GM18907 (cell line): ENCODE measurements at regions not wholly inside any gene's neighbourhood (a gene's known extent, or its start where the extent isn't known, plus 50 kb on each side); places are given as distances from the start of the nearest gene placed in this dataset.

Experiments used
- ATAC-seq: cut with Tn5 transposase; IDR thresholded peaks from one replicate; pipeline ENCODE4 v1.9.1; 2021; ENCODE audit warnings: mild to moderate bottlenecking, moderate library complexity; ENCODE audit not compliant: unreplicated experiment

DNA sequence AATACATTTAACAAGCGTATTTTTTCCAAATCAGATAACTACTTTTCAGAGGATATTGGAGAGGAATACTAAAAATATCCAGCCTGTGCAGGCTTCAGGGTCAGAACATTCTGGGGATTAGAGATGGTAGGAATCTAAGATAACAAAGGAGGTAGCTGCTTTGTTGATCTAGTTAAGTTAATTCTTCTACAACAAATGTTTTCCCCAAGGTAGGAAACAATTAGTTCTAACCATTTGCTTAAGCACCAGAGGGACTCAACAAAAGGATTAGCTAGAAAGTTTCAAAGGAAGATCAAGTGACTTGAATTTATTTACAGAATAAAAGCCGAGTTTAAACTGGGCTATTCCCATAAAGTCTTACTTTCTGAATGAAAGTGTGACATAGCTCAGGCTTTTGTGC, 524.2 kb downstream of the TMTC2 start:
- no peak for ATAC-seq

DNA sequence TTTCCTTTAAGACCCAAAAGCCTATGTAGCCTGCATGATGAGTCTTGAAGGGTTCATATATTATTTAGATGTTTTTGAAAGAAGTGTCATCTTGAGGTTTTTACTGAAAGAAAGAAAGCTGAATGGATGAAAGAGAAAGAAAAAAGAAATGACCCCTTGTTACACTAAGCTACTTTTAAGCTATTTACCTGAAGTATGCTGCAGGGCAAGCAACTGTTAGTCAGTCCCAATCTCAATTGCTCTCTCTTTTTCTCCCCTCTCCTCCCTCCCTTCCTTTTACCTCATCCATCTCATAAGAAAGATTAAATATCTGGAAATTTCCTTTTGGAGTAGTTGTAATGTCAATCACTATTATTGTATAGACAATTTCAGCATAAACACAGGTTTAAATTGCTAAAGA, 512.4 kb downstream of the TMTC2 start:
- ATAC-seq, result no peak

DNA sequence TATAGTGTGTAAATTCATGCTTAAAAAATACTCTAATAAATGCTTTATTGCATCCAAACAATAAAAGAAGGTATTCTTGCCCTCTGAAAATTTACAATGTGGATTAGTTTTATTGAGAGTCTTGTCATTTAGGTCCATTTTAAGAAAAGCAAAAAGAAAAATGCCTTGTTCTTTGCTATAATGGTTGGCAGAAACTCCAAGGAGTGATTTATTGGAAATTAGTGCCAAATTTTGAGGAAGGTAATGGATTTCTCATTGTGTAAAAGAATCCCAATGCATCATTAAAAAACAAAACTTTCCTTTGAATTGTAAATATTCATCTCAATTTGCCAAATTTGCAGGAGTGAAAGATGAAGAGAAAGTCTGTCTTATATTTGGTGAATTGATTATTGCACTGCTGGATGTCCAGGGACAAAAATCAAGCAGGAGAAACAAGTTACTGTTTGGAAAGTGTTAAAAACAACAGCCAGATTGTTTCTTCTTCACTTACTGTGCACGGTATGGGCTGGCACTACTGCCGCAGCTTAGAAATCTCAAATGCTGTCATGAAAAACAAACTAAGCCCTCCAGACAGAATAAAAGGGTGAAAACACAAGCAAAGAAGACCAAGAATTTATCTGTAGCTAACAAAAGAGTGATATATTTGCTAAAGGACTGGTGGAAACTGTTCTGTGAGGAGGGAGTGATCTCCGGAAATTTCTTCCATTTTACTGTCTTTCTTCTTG, 511.7 kb downstream of the TMTC2 start:
- no peak for ATAC-seq

DNA sequence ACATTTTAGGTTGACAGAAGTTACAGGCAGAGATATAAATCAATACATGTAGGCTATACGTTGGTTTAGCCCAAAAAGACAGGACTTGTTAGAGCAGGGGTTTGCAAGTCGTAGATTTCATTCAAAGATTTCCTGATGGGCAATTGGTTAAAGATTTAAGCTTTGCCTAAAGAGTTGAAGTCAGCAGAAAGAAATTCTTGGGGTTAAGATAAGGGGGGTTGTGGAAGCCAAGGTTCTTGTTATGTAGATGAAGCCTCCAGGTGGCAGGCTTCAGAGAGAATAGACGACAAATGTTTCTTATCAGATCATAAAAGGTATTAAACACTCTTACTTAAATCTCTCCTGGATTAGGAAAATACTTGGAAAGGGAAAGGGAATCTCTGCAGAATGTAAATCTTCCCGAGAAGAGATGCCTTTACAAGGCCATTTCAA, 510.8 kb downstream of the TMTC2 start:
- no peak for ATAC-seq

DNA sequence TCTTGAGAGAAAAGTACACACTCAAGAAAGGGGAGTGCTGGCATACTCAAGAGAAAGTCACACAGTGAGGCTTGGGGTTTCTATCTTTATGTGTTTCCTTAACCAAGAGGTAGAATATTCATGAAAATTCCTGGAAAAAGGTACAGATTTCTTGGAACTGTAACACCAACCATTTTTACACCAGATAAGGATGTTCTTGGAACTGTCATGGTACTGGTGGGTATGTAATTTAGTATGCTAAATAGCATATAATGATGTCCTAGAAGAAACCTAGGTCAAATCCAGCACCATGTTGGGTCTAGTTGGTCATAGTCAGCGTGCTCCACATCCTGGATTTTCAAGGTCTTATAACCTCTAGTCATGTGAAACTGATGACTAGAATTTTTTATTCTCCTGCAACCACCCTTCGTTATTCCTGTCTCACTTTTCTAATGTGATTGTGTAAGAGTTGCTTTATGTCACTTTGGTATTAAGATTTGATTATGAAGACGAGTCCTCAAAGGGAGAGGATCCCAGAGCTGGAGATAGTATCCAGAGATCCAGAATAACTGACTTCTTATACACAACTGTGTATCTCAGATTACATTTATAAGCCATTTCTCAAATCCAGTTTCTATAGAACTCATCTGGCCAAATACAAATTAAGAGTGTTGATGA, 510.1 kb downstream of the TMTC2 start:
- no peak for ATAC-seq

DNA sequence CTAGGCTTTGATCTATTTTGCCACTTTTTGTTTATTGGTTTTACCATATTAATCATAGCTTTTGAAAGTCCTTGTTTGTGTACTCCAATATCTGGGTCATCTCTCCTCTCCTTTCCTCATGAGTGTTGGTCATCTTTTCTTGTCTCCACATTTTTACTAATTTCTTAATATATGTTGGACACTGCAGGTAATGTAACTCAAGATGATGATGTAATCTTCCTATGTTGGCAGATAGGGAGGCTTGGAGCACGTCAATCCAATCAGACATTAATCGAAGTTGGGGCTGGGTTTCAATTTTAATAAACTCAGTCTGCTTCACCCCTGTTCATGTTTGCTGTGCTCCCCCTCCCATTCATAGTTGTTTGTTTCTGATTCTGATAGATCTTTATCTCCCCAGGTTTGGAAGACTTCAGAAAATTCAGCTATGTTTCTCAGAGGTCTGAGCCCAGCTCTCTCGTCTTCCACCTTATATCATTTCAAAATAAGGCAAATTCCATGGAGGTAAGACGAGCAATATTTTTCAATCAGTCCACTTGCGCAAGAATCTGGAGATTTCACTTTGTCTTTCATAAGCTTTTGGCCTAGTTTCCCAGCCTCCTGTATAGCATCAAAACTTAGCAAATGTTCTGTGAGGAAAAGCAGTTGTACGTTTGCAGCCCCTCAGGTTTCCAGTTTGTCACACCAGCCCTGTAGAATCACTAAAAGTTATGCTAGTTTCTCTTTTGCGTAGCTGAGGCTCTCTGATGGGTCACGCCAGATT, 504.1 kb downstream of the TMTC2 start:
- ATAC-seq, result no peak

DNA sequence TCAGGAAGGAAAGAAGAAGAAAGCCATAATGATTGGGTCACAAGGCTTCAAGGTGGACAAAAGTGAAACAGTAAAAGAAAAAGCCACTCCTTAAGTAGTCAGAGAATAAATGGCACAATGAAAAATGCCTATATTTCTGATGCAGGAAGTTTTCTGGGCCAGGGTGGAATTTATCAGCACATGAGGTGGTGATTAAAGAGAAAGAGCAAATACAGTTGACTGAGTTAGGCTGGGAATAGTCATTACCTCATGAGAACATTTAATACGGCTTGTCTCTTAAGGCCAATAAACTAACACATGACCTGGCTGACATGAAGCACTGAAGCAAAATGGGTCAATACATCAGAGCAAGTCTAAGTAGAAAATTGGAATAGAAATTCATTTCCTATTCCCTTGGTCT, 499.7 kb downstream of the TMTC2 start:
- ATAC-seq, result no peak

DNA sequence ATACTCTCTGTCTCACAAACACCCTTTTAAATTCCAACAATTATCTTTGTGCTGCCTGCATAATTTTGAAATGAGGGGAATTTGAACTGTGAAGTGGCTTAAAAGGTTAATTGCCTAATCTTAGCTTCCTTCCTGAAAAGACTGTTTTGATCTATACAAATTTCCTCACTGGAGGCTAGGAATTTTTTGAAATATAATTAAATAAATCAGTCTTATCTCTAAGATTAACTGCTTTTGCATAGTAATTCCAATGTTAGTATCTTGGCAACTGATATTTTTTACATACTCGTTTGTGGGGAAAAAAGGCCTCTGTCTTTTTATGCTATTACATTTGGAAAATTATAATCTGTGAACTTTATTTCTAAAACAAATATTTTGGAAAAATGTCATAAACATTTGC, 498.5 kb downstream of the TMTC2 start:
- no peak for ATAC-seq
